GM21367 (cell line): ENCODE measurements at regions not wholly inside any gene's neighbourhood (a gene's known extent, or its start where the extent isn't known, plus 50 kb on each side); places are given as distances from the start of the nearest gene placed in this dataset.

ENCODE experiments used
- ATAC-seq: cut with Tn5 transposase; IDR thresholded peaks from one replicate; pipeline ENCODE4 v1.9.1; 2021; ENCODE audit not compliant: unreplicated experiment

GRCh38 chr12:125412506-125412905 lies 347.3 kb downstream of the AACS start:
- no peak for ATAC-seq

- no peak for ATAC-seq
These were observed 352.2 kb downstream of the AACS start for GRCh38 chr12:125417446-125417845.

- no peak for ATAC-seq
These were observed 353.8 kb downstream of the AACS start for GRCh38 chr12:125418902-125419564.

- no peak for ATAC-seq
These were observed 359.7 kb downstream of the AACS start for GRCh38 chr12:125424909-125425308.

GRCh38 chr12:125431516-125431915 lies 366.3 kb downstream of the AACS start:
- no peak for ATAC-seq

GRCh38 chr12:125434131-125434530 lies 368.9 kb downstream of the AACS start:
- ATAC-seq, result no peak

GRCh38 chr12:125434936-125435443 lies 369.8 kb downstream of the AACS start:
- no peak for ATAC-seq

- no peak for ATAC-seq
These were observed 370.6 kb downstream of the AACS start for GRCh38 chr12:125435871-125436270.

GRCh38 chr12:125436686-125437085 lies 371.5 kb downstream of the AACS start:
- no peak for ATAC-seq

- ATAC-seq, result no peak
These were observed 375.2 kb downstream of the AACS start for GRCh38 chr12:125440399-125440798.

GRCh38 chr12:125443341-125443740 lies 378.1 kb downstream of the AACS start:
- no peak for ATAC-seq

GRCh38 chr12:125451408-125451807 lies 386.2 kb downstream of the AACS start:
- no peak for ATAC-seq

GRCh38 chr12:125453751-125454150 lies 388.5 kb downstream of the AACS start:
- ATAC-seq, result no peak

- no peak for ATAC-seq
These were observed 389.1 kb downstream of the AACS start for GRCh38 chr12:125454291-125454690.

- no peak for ATAC-seq
These were observed 389.7 kb downstream of the AACS start for GRCh38 chr12:125454786-125455480.

GRCh38 chr12:125455556-125455955 lies 390.3 kb downstream of the AACS start:
- no peak for ATAC-seq

- no peak for ATAC-seq
These were observed 393.5 kb downstream of the AACS start for GRCh38 chr12:125458552-125459268.

- no peak for ATAC-seq
These were observed 396.6 kb downstream of the AACS start for GRCh38 chr12:125461831-125462230.

GRCh38 chr12:125463386-125463785 lies 398.2 kb downstream of the AACS start:
- ATAC-seq, result no peak

GRCh38 chr12:125467363-125467762 lies 402.1 kb downstream of the AACS start:
- ATAC-seq, result no peak

- ATAC-seq, result no peak
These were observed 404.4 kb downstream of the AACS start for GRCh38 chr12:125469683-125470082.
